BLaER1 treated with 17β-estradiol and CSF1 and Interleukin-3, amounts not matched to agents 10 nM and 100 nM (cell line): ENCODE measurements at regions not wholly inside any gene's neighbourhood (a gene's known extent, or its start where the extent isn't known, plus 50 kb on each side); places are given as distances from the start of the nearest gene placed in this dataset.

Experiments used
- H3K27ac ChIP-seq, 11 experiments: shearing (Covaris generic); formaldehyde crosslinking; 2 replicates each; pipeline ENCODE4 v1.8.1; 2022
- H3K27me3 ChIP-seq, 11 experiments: shearing (Covaris generic); formaldehyde crosslinking; 2 replicates each; pipeline ENCODE4 v1.8.1; 2022
- H3K36me3 ChIP-seq, 11 experiments: shearing (Covaris generic); formaldehyde crosslinking; 2 replicates each; pipeline ENCODE4 v1.8.1; 2022
- H3K4me1 ChIP-seq, 10 experiments: shearing (Covaris generic); formaldehyde crosslinking; 2 replicates each; pipeline ENCODE4 v1.8.1; 2022
- H3K4me2 ChIP-seq, 11 experiments: shearing (Covaris generic); formaldehyde crosslinking; 2 replicates each; pipeline ENCODE4 v1.8.1; 2022
- H3K4me3 ChIP-seq, 10 experiments: shearing (Covaris generic); formaldehyde crosslinking; 2 replicates each; pipeline ENCODE4 v1.8.1; 2022
- H3K9ac ChIP-seq, 11 experiments: shearing (Covaris generic); formaldehyde crosslinking; 2 replicates each; pipeline ENCODE4 v1.8.1; 2022
- H3K9me3 ChIP-seq, 11 experiments: shearing (Covaris generic); formaldehyde crosslinking; replicated peaks in 1 of 11; 2 replicates each; pipeline ENCODE4 v1.8.1; 2022
- H4K20me1 ChIP-seq, 11 experiments: shearing (Covaris generic); formaldehyde crosslinking; 2 replicates each; pipeline ENCODE4 v1.8.1; 2022
- Cebpa-rat ChIP-seq, 11 experiments: shearing (Covaris generic); IDR thresholded peaks; 2 replicates each; pipeline ENCODE4 v1.8.1; 2022

DNA sequence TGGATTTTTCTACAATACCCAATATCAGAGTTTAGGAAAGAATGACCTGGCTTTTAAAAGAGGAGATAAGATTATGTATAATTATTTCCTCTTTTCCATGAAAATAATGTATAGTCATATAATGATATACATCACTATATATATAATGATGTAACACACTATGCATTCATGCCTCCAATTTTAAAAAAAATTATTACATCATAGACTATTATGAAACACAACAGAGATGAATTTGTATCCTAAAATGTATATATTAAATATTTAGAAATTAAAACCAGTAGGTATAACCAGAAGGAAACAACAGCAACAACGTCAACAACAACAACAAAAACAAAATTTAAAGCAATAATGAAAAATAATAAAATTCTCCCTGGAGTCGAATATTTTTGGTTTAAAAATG, 1856.5 kb upstream of the CDH6 start:
- no peaks in the 10 kb centered on the region for H4K20me1 ChIP-seq
- H3K27me3 ChIP-seq = no peaks in the 10 kb centered on the region
- no peak overlapping the region for H3K27ac ChIP-seq
- no peaks in the 10 kb centered on the region for H3K36me3 ChIP-seq
- no peak overlapping the region for H3K4me2 ChIP-seq
- no peaks in the 10 kb centered on the region for H3K4me1 ChIP-seq
- no peak for TF ChIP-seq Cebpa-rat (IDR thresholded peaks at IDR 0.05)
- H3K4me3 ChIP-seq = no peak overlapping the region
- H3K9ac ChIP-seq = no peak overlapping the region
- 0 out of 22 replicates have a peak, but pooled peaks cover 0 to 6% (median 0%) of the 10 kb centered on the region in 11 experiments for H3K9me3 ChIP-seq

DNA sequence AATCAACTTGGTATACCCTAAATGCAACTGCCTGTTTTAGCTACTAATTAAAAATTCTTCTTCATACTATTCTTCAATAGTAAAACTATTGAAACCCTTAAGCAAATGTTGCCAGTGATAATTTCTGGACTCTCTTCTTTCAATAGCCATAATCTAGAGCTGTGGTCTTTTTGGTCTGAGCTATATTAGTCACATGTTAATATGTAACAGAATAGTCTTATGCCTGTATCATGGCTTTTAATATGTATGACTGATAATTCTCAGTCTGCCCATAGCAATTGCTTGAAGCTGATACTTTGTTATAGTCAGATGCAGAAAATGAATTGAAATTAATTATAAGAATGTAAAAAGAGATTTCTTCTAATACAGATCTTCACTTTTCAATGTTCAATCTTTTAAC, 1871.9 kb upstream of the CDH6 start:
- H4K20me1 ChIP-seq = no peaks in the 10 kb centered on the region
- no peak overlapping the region for H3K9ac ChIP-seq
- no peak overlapping the region for H3K27ac ChIP-seq
- no peaks in the 10 kb centered on the region for H3K27me3 ChIP-seq
- H3K4me2 ChIP-seq = no peak overlapping the region
- no peak overlapping the region for H3K4me3 ChIP-seq
- H3K9me3 ChIP-seq = no peaks in the 10 kb centered on the region
- H3K4me1 ChIP-seq = no peaks in the 10 kb centered on the region
- no peaks in the 10 kb centered on the region for H3K36me3 ChIP-seq
- no peak for TF ChIP-seq Cebpa-rat (IDR thresholded peaks at IDR 0.05)

DNA sequence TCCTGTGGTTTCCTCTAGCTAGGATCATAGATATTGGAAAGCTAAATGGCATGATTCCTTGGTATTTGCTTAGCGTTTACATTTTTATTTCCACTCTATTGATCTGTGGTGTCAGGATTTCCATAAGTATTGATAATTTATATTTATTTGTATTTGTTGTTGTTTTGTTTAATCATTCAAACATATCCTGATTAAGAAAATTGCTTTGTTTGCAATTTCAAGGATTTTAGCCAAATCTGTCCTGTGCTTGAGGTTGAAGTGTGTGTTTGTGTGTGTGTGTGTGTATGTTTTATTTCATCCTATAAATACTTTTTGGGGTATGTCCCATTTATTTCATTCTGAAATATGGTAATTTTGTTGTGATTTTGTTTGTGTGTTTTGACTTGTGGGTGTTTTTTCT, 1884.1 kb upstream of the CDH6 start:
- no peak overlapping the region for H3K4me3 ChIP-seq
- H3K36me3 ChIP-seq = no peaks in the 10 kb centered on the region
- no peak overlapping the region for H3K9ac ChIP-seq
- no peak for TF ChIP-seq Cebpa-rat (IDR thresholded peaks at IDR 0.05)
- H3K4me1 ChIP-seq = no peaks in the 10 kb centered on the region
- H4K20me1 ChIP-seq = no peaks in the 10 kb centered on the region
- no peak overlapping the region for H3K27ac ChIP-seq
- no peaks in the 10 kb centered on the region for H3K27me3 ChIP-seq
- no peak overlapping the region for H3K4me2 ChIP-seq
- no peaks in the 10 kb centered on the region for H3K9me3 ChIP-seq

DNA sequence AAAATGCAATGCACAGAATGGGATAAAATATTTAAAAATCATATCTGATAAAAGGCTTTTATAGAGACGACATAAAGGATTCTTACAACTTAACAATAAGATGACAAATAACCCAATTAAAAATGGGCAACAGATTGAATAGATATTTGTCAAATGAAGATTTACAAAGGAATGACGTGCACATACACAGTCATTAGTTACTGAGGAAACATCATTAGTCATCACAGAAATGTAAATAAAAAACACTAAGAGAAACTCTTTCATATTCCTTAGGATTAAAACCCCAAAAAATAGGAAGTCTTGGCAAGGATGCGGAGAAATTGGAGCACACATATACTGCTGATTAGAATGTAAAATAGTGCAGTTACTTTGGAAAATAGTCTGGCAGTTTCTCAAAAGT, 1886.0 kb upstream of the CDH6 start:
- H3K27me3 ChIP-seq = no peaks in the 10 kb centered on the region
- no peak overlapping the region for H3K27ac ChIP-seq
- no peak overlapping the region for H3K4me3 ChIP-seq
- H3K36me3 ChIP-seq = no peaks in the 10 kb centered on the region
- H3K4me1 ChIP-seq = no peaks in the 10 kb centered on the region
- H3K4me2 ChIP-seq = no peak overlapping the region
- no peak overlapping the region for H3K9ac ChIP-seq
- no peaks in the 10 kb centered on the region for H4K20me1 ChIP-seq
- H3K9me3 ChIP-seq = no peaks in the 10 kb centered on the region
- TF ChIP-seq Cebpa-rat (IDR thresholded peaks at IDR 0.05) = no peak

DNA sequence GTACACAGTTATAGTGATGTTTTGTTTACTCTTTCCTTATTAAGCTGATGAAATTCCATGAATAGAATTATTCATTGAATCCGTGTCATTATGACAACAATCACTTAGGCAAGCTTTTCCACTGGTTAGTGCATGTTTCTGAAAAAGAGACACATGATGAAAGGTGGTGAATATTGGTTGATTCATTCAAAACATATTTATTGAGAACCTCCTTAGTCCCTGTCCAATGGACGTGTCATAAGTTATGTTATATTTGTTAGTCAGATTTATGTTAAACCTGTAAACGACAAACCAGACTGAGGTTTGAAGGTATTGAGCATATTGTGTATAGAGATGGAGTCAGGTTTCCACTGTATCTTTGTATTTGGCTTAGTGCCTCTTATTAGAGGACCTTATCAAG, 1888.9 kb upstream of the CDH6 start:
- no peak for TF ChIP-seq Cebpa-rat (IDR thresholded peaks at IDR 0.05)
- H3K4me1 ChIP-seq = no peaks in the 10 kb centered on the region
- no peak overlapping the region for H3K27ac ChIP-seq
- no peak overlapping the region for H3K4me2 ChIP-seq
- H3K27me3 ChIP-seq = no peaks in the 10 kb centered on the region
- H3K36me3 ChIP-seq = no peaks in the 10 kb centered on the region
- H3K4me3 ChIP-seq = no peak overlapping the region
- no peaks in the 10 kb centered on the region for H4K20me1 ChIP-seq
- no peak overlapping the region for H3K9ac ChIP-seq
- no peaks in the 10 kb centered on the region for H3K9me3 ChIP-seq

DNA sequence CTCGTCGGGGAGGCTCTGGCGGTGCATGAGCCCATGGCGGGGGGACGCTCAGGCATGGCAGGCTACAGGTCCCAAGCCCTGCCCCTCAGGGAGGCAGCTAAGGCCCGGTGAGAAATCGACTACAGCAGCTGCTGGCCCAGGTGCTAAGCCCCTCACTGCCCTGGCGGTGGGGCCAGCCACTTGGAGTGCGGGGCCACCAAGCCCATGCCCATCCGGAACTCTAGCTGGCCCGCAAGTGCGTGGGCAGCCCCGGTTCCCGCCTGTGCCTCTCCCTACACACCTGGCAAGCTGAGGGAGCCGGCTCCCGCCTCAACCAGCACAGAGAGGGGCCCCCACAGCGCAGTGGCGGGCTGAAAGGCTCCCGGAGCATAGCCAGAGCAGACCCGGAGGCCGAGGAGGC, 1896.9 kb upstream of the CDH6 start:
- Histone ChIP-seq H3K4me2 (no peak overlapping the region), H3K4me1 (no peaks in the 10 kb centered on the region), H3K36me3 (no peaks in the 10 kb centered on the region), H4K20me1 (no peaks in the 10 kb centered on the region), H3K27ac (no peak overlapping the region), H3K9me3 (peaks cover 6 to 14% (median 12%) of the 10 kb centered on the region in 11 experiments; a peak in 18 of 22 replicates), H3K27me3 (no peaks in the 10 kb centered on the region), H3K4me3 (no peak overlapping the region), H3K9ac (no peak overlapping the region)
- no peak for TF ChIP-seq Cebpa-rat (IDR thresholded peaks at IDR 0.05)

DNA sequence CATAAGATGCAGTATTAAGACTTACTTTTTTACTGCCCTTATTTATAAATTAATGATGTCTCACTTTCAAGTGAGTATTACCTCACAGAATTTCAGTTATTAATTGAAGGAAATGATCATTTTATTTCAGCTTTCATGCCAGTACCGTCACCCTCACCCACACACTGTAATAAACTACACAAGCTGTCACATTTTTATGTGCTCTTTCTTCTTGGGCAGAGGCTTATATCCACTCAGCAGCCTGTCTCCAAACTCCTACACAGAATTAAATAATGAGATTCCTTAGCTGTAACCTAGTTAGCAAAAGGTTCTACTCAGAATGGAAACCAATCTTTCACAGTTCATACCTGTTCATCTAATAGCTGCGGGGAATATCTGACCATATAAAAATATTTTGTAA, 1915.8 kb upstream of the CDH6 start:
- no peaks in the 10 kb centered on the region for H3K27me3 ChIP-seq
- TF ChIP-seq Cebpa-rat (IDR thresholded peaks at IDR 0.05) = no peak

DNA sequence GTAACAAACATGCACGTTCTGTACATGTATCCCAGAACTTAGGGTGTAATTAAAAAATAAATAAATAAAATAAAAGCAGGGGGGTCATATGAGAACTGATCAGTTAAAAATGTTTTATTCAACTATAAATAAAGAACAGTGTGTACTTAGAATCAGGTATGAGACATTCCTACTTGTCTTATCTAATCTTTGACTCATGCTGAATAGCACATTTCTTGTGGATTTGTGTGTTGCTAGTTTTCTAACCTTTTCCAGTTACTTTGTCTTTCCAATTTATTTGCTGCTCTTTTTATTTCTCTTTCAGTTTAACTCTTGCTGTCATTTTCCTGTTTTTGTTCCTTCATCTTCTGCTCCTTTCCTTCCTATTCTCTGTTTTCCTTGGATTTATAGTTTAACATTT, 1917.1 kb upstream of the CDH6 start:
- Histone ChIP-seq H3K36me3 (no peaks in the 10 kb centered on the region), H3K9ac (no peak overlapping the region), H3K4me2 (no peak overlapping the region), H4K20me1 (no peaks in the 10 kb centered on the region), H3K4me3 (no peak overlapping the region), H3K4me1 (no peaks in the 10 kb centered on the region), H3K27ac (no peak overlapping the region), H3K9me3 (0 out of 22 replicates have a peak, but pooled peaks cover 0 to 8% (median 0%) of the 10 kb centered on the region in 11 experiments), H3K27me3 (no peaks in the 10 kb centered on the region)
- no peak for TF ChIP-seq Cebpa-rat (IDR thresholded peaks at IDR 0.05)

More for the DNA sequence above, 1915.8 kb upstream of the CDH6 start:
- Histone ChIP-seq H3K36me3 (no peaks in the 10 kb centered on the region), H3K27ac (no peak overlapping the region), H3K4me3 (no peak overlapping the region), H4K20me1 (no peaks in the 10 kb centered on the region), H3K4me2 (no peak overlapping the region), H3K9ac (no peak overlapping the region), H3K4me1 (no peaks in the 10 kb centered on the region), H3K9me3 (0 out of 22 replicates have a peak, but pooled peaks cover 0 to 8% (median 0%) of the 10 kb centered on the region in 11 experiments)

DNA sequence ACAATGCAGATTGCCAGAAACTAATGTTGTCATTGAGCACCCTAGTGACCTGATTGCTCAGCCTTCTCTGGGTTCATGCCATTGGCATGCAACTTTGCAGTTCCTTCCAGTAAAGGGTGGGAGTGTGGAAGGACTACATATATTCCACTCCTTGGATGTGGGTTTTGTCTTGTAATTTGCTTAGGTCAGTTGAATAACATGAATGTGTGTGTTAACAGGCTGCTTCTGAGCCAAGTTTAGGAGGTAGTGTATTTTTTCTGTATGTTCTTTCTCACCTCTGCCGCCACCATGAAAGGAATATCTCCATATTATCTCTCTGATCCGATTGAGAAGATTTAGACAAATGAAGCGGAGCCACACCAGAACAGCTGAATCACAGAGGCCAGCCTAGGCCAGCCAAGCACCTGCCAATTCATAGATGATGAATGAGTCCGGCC, 1929.6 kb upstream of the CDH6 start:
- no peak overlapping the region for H3K4me2 ChIP-seq
- TF ChIP-seq Cebpa-rat (IDR thresholded peaks at IDR 0.05) = no peak

DNA sequence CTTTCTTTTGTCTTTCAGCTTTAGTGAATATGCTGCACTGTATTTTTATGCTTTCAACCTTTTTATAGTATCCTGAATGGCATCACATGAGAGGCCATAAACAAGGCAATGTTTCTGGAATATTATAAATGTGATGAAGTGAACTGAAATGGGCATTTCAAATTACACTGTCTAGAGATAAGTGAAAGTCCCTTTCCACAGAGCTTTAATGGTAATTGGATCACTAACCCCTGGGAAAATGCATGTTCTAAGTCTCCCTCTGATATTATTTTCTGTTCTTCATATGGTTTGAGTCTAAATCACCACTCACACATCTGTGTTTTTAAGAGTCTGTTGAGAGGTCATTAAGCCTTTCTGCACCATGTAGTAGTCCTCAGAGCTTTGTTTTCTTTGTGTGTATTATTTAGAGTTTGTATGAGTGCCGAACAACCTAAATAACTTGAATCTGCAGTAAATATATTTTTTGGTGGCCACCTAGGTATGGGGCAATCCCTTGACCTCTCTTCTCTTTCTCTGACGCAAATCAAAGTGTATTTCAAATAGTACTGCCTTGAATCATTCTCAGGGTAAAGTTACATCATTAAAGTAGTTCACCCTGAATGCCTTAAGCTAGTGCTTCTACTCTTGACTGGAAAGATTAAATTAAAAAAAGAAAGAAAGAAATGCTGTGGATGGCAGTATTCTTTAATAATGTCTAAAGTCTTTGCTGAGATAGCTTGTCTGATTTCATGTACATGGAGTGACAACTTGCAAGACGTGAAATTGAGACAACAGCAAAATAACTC, 1931.0 kb upstream of the CDH6 start:
- Histone ChIP-seq H3K36me3 (no peaks in the 10 kb centered on the region), H3K9ac (no peak overlapping the region), H3K4me2 (no peak overlapping the region), H3K27ac (no peak overlapping the region), H3K4me1 (no peaks in the 10 kb centered on the region), H3K4me3 (no peak overlapping the region), H4K20me1 (no peaks in the 10 kb centered on the region), H3K9me3 (no peaks in the 10 kb centered on the region), H3K27me3 (no peaks in the 10 kb centered on the region)
- TF ChIP-seq Cebpa-rat (IDR thresholded peaks at IDR 0.05) = no peak

More for the DNA sequence above, 1929.6 kb upstream of the CDH6 start:
- Histone ChIP-seq H3K9ac (no peak overlapping the region), H3K27ac (no peak overlapping the region), H3K36me3 (no peaks in the 10 kb centered on the region), H3K4me1 (no peaks in the 10 kb centered on the region), H4K20me1 (no peaks in the 10 kb centered on the region), H3K4me3 (no peak overlapping the region), H3K27me3 (no peaks in the 10 kb centered on the region), H3K9me3 (no peaks in the 10 kb centered on the region)
